OCI-LY1 (cell line): ENCODE measurements at regions not wholly inside any gene's neighbourhood (a gene's known extent, or its start where the extent isn't known, plus 50 kb on each side); places are given as distances from the start of the nearest gene placed in this dataset.

Experiments used
- EZH2 ChIP-seq: fragments of 200-600 bp; sonication (generic), shearing (Covaris generic); IDR thresholded peaks from 2 replicates; pipeline ENCODE4 v1.8.0; 2017; ENCODE audit warnings: borderline replicate concordance, mixed run types, mild to moderate bottlenecking, antibody characterized with exemption, low read length, moderate library complexity, mixed read lengths
- TF ChIP-seq, protein P1 (sequence below): fragments of 200-600 bp; sonication (generic), shearing (Covaris generic); IDR thresholded peaks from 2 replicates; pipeline ENCODE4 v1.5.1; 2017; ENCODE audit warnings: mild to moderate bottlenecking, antibody characterized with exemption, low read length, moderate library complexity, mixed read lengths

DNA sequence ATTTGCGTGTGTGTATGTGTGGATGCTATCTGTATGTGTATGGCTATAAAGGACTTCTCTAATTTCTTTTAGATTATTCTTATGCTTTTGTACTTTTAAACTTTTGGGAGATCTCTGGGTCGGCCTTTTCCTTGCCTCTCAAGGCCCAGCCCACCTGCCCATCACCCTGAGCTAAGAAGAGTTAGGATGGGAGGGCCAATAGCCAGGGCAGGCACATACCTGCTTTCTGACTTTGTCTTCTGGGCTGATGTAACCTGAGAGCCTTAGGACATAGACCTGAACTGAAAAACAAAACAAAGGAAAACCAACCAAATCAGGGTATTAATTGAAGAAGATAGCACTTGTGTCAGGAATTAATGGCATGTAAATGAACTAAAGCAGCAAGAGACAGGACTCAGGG, 100.2 kb downstream of the IRX1 start:
- TF ChIP-seq, protein P1, sequence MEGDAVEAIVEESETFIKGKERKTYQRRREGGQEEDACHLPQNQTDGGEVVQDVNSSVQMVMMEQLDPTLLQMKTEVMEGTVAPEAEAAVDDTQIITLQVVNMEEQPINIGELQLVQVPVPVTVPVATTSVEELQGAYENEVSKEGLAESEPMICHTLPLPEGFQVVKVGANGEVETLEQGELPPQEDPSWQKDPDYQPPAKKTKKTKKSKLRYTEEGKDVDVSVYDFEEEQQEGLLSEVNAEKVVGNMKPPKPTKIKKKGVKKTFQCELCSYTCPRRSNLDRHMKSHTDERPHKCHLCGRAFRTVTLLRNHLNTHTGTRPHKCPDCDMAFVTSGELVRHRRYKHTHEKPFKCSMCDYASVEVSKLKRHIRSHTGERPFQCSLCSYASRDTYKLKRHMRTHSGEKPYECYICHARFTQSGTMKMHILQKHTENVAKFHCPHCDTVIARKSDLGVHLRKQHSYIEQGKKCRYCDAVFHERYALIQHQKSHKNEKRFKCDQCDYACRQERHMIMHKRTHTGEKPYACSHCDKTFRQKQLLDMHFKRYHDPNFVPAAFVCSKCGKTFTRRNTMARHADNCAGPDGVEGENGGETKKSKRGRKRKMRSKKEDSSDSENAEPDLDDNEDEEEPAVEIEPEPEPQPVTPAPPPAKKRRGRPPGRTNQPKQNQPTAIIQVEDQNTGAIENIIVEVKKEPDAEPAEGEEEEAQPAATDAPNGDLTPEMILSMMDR = no peak
- no peak for TF ChIP-seq EZH2
